K562 (cell line): ENCODE measurements at regions not wholly inside any gene's neighbourhood (a gene's known extent, or its start where the extent isn't known, plus 50 kb on each side); places are given as distances from the start of the nearest gene placed in this dataset.
A peak's percentile ranks its signal among the peaks of the same experiment; 100 is the strongest.

Source experiments
- ATF7 ChIP-seq: fragments of 450-650 bp; IDR thresholded peaks from 2 replicates; pipeline ENCODE4 v1.7.1; 2014; ENCODE audit warnings: mild to moderate bottlenecking, moderate library complexity
- DACH1 ChIP-seq: fragments of 450-650 bp; IDR thresholded peaks from 2 replicates; pipeline ENCODE4 v1.6.1; 2018; ENCODE audit not compliant: partially characterized antibody
- ETV6 ChIP-seq, 3 experiments: fragments of 150-350 bp in 1 of 3; sonication (generic) in 1 of 3; formaldehyde crosslinking in 1 of 3; IDR thresholded peaks; 2 replicates each; pipeline versions ENCODE4 v1.6.1 to v1.8.0; 2014 to 2022; ENCODE audit warnings: borderline replicate concordance in 2 of 3, low read depth in 2 of 3, antibody characterized with exemption in 1 of 3, low read length in 1 of 3, mild to moderate bottlenecking in 1 of 3, missing genetic modification reagents in 1 of 3
- HDAC6 ChIP-seq: IDR thresholded peaks from 2 replicates; pipeline ENCODE4 v1.6.1; 2012; ENCODE audit warnings: low read depth, mild to moderate bottlenecking, control low read depth, inconsistent platforms, low read length, moderate library complexity
- MCM7 ChIP-seq, 2 experiments: fragments of 450-650 bp; IDR thresholded peaks; 2 replicates each; pipeline ENCODE4 v1.6.1; 2016 to 2018
- NFIX ChIP-seq: fragments of 250-450 bp; sonication (Bioruptor Pico); IDR thresholded peaks from 2 replicates; pipeline ENCODE4 v1.4.0; 2020; ENCODE audit warnings: low read depth, mild to moderate bottlenecking, moderate library complexity
- NFRKB ChIP-seq: fragments of 450-650 bp; IDR thresholded peaks from 2 replicates; pipeline ENCODE4 v1.6.1; 2016; ENCODE audit warnings: low read depth
- NRF1 ChIP-seq, 2 experiments: fragments of 450-650 bp; IDR thresholded peaks in 1 of 2; conservative IDR thresholded peaks in 1 of 2; 2 replicates each; pipeline ENCODE4 v1.6.1; 2014; ENCODE audit warnings: mild to moderate bottlenecking in 2 of 2
- RBM25 ChIP-seq: fragments of 200-400 bp; formaldehyde crosslinking; IDR thresholded peaks from 2 replicates; pipeline ENCODE4 v1.6.1; 2018; ENCODE audit warnings: low read length, low read depth, moderate library complexity; ENCODE audit not compliant: severe bottlenecking
- RCOR1 ChIP-seq, 2 experiments: IDR thresholded peaks; 2 replicates each; pipeline ENCODE4 v1.6.1; 2012; ENCODE audit warnings: low read depth in 2 of 2, low read length in 2 of 2, borderline replicate concordance in 1 of 2, improper control_type of control experiment in 1 of 2
- SIX5 ChIP-seq, 2 experiments: IDR thresholded peaks; 2 replicates each; pipeline ENCODE4 v1.6.1; 2011; ENCODE audit warnings: low read length in 2 of 2, borderline replicate concordance in 1 of 2, low read depth in 1 of 2, mild to moderate bottlenecking in 1 of 2, moderate library complexity in 1 of 2; ENCODE audit not compliant: insufficient read depth in 1 of 2
- U2AF1 ChIP-seq: fragments of 200-400 bp; formaldehyde crosslinking; optimal IDR thresholded peaks from 2 replicates; pipeline ENCODE3; 2017; ENCODE audit warnings: mild to moderate bottlenecking, low read depth, low read length, moderate library complexity
- ZBTB7A ChIP-seq: IDR thresholded peaks from 2 replicates; pipeline ENCODE4 v1.6.1; 2011; ENCODE audit warnings: low read depth, mild to moderate bottlenecking, low read length, moderate library complexity, borderline replicate concordance; ENCODE audit not compliant: control insufficient read depth
- ZNF23 ChIP-seq: fragments of 250-450 bp; sonication (Bioruptor Pico); IDR thresholded peaks from 2 replicates; pipeline ENCODE4 v1.4.0; 2020; ENCODE audit warnings: mild to moderate bottlenecking
- ZNF239 ChIP-seq: fragments of 250-450 bp; sonication (Bioruptor Pico); IDR thresholded peaks from 2 replicates; pipeline ENCODE4 v1.4.0; 2020; ENCODE audit warnings: mild to moderate bottlenecking
- ZNF316 ChIP-seq: fragments of 450-650 bp; IDR thresholded peaks from 2 replicates; pipeline ENCODE4 v1.6.1; 2016
- TF ChIP-seq, protein P1 (sequence below): fragments of 450-650 bp; formaldehyde crosslinking; IDR thresholded peaks from 2 replicates; pipeline ENCODE4 v1.4.0; 2022; ENCODE audit warnings: missing genetic modification characterization
- TF ChIP-seq, protein P2 (sequence below): fragments of 450-650 bp; formaldehyde crosslinking; IDR thresholded peaks from 2 replicates; pipeline ENCODE4 v1.4.0; 2022; ENCODE audit warnings: mild to moderate bottlenecking, moderate library complexity
- TF ChIP-seq, protein P3 (sequence below): fragments of 250-450 bp; sonication (Bioruptor Pico); IDR thresholded peaks from 2 replicates; pipeline ENCODE4 v1.4.0; 2020

DNA sequence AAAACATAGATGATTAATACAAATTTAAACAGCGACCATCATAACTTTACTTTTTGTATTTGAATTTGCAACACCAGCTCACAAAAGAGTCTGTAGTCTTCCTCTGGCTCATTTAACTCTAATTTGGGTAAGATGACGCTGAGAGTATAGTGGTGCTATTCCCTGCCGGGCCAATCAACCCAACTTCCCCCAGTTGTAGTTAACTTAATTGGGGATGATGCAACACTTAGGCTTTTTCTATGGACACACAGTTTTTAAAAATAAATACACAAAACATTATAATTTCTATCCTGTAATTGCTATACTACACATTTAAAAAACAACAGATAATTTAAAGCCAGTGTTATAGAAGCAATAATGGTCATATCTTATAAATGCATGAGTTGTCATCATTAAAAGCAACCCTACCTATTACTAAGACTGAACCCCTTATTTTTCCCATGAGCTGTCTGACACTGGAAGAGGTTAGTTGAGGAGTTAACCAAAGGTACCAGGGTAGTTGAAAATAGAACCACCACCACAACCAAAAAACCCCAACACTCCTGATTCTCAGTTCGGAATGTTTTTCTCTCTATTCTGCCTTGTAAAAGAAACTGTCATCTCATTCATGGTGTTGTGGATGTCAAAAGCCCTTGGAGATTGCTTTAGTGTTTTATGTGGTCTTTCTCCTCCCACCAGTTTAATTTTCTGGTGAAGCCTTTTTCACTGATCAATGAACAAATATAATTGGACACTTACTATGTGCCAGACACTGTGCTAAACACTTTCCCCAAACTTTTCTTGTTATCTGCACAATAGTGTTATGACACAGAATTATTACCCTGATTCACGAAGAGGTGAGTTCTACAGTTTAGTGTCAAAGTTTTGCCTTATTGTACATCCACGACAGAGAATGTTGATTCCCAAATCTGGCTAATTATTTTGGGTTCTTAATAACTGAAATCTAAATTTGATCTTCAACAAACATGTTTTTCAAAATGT is 61.5 kb upstream of the RAPGEF2 start (continued):
- TF ChIP-seq NFIX (CRISPR knock-in tag) = no peak
- peak; percentile 42; the same call in 1 of the 2 replicates for TF ChIP-seq NFRKB
- no peak for TF ChIP-seq ETV6 (IDR thresholded peaks at IDR 0.05; ENCODE audit: borderline replicate concordance in 1 of 2, low read depth in 2 of 2, low read length in 1 of 2)
- no peak for TF ChIP-seq ETV6 (CRISPR knock-in tag; IDR thresholded peaks at IDR 0.05; ENCODE audit: borderline replicate concordance)
- TF ChIP-seq ZNF316 = no peak
- TF ChIP-seq RBM25 = no peak
- no peak for TF ChIP-seq MCM7 (IDR thresholded peaks at IDR 0.05)
- no peak for TF ChIP-seq HDAC6
- TF ChIP-seq RCOR1 (IDR thresholded peaks at IDR 0.05; ENCODE audit: borderline replicate concordance in 1 of 2, low read depth in 2 of 2, low read length in 2 of 2) = no peak
- TF ChIP-seq ZBTB7A = no peak
- TF ChIP-seq, protein P1, sequence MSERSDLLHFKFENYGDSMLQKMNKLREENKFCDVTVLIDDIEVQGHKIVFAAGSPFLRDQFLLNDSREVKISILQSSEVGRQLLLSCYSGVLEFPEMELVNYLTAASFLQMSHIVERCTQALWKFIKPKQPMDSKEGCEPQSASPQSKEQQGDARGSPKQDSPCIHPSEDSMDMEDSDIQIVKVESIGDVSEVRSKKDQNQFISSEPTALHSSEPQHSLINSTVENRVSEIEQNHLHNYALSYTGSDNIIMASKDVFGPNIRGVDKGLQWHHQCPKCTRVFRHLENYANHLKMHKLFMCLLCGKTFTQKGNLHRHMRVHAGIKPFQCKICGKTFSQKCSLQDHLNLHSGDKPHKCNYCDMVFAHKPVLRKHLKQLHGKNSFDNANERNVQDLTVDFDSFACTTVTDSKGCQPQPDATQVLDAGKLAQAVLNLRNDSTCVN (CRISPR knock-in tag) = no peak
- TF ChIP-seq ZNF239 (CRISPR knock-in tag) = no peak
- TF ChIP-seq SIX5 (IDR thresholded peaks at IDR 0.05; ENCODE audit: borderline replicate concordance in 1 of 2, insufficient read depth in 1 of 2, low read depth in 1 of 2, low read length in 2 of 2) = no peak
- no peak for TF ChIP-seq DACH1
- TF ChIP-seq ZNF23 (CRISPR knock-in tag) = no peak
- no peak for TF ChIP-seq NRF1 (conservative IDR thresholded peaks at IDR 0.05 in 1 of 2, IDR thresholded peaks at IDR 0.05 in 1 of 2)
- TF ChIP-seq, protein P2, sequence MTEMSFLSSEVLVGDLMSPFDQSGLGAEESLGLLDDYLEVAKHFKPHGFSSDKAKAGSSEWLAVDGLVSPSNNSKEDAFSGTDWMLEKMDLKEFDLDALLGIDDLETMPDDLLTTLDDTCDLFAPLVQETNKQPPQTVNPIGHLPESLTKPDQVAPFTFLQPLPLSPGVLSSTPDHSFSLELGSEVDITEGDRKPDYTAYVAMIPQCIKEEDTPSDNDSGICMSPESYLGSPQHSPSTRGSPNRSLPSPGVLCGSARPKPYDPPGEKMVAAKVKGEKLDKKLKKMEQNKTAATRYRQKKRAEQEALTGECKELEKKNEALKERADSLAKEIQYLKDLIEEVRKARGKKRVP = peak; percentile 94
- TF ChIP-seq, protein P3, sequence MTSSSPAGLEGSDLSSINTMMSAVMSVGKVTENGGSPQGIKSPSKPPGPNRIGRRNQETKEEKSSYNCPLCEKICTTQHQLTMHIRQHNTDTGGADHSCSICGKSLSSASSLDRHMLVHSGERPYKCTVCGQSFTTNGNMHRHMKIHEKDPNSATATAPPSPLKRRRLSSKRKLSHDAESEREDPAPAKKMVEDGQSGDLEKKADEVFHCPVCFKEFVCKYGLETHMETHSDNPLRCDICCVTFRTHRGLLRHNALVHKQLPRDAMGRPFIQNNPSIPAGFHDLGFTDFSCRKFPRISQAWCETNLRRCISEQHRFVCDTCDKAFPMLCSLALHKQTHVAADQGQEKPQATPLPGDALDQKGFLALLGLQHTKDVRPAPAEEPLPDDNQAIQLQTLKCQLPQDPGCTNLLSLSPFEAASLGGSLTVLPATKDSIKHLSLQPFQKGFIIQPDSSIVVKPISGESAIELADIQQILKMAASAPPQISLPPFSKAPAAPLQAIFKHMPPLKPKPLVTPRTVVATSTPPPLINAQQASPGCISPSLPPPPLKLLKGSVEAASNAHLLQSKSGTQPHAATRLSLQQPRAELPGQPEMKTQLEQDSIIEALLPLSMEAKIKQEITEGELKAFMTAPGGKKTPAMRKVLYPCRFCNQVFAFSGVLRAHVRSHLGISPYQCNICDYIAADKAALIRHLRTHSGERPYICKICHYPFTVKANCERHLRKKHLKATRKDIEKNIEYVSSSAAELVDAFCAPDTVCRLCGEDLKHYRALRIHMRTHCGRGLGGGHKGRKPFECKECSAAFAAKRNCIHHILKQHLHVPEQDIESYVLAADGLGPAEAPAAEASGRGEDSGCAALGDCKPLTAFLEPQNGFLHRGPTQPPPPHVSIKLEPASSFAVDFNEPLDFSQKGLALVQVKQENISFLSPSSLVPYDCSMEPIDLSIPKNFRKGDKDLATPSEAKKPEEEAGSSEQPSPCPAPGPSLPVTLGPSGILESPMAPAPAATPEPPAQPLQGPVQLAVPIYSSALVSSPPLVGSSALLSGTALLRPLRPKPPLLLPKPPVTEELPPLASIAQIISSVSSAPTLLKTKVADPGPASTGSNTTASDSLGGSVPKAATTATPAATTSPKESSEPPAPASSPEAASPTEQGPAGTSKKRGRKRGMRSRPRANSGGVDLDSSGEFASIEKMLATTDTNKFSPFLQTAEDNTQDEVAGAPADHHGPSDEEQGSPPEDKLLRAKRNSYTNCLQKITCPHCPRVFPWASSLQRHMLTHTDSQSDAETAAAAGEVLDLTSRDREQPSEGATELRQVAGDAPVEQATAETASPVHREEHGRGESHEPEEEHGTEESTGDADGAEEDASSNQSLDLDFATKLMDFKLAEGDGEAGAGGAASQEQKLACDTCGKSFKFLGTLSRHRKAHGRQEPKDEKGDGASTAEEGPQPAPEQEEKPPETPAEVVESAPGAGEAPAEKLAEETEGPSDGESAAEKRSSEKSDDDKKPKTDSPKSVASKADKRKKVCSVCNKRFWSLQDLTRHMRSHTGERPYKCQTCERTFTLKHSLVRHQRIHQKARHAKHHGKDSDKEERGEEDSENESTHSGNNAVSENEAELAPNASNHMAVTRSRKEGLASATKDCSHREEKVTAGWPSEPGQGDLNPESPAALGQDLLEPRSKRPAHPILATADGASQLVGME (CRISPR knock-in tag) = no peak
- TF ChIP-seq ATF7 = peak; percentile 74; the same call in 1 of the 2 replicates
- TF ChIP-seq U2AF1 = no peak
